HG02610 (cell line): ENCODE measurements at regions not wholly inside any gene's neighbourhood (a gene's known extent, or its start where the extent isn't known, plus 50 kb on each side); places are given as distances from the start of the nearest gene placed in this dataset.
"Not testable (repeated sequence)": the region's sequence is repeated elsewhere in the genome, so short reads cannot be mapped to it uniquely, and the experiment has no call there.

Source experiments
- ATAC-seq: cut with Tn5 transposase; IDR thresholded peaks from one replicate; pipeline ENCODE4 v1.9.1; 2021; ENCODE audit warnings: mild to moderate bottlenecking, moderate library complexity; ENCODE audit not compliant: unreplicated experiment

GRCh38 chr2:167697194-167697593, 550.2 kb downstream of the STK39 start:
- no peak for ATAC-seq

- ATAC-seq = no peak
Measured at GRCh38 chr2:167692936-167693335, 554.5 kb downstream of the STK39 start.

- no peak for ATAC-seq
Measured at GRCh38 chr2:167692191-167692590, 555.2 kb downstream of the STK39 start.

- no peak for ATAC-seq
Measured at GRCh38 chr2:167689444-167689843, 558.0 kb downstream of the STK39 start.

- no peak for ATAC-seq
Measured at GRCh38 chr2:167686691-167687090, 560.7 kb downstream of the STK39 start.

GRCh38 chr2:167681234-167682015, 566.0 kb downstream of the STK39 start:
- no peak for ATAC-seq

- no peak for ATAC-seq
Measured at GRCh38 chr2:167678158-167678557, 569.2 kb downstream of the STK39 start.

- ATAC-seq = no peak
Measured at GRCh38 chr2:167675906-167676305, 571.5 kb downstream of the STK39 start.

GRCh38 chr2:167670588-167670987, 576.8 kb downstream of the STK39 start:
- no peak for ATAC-seq

- ATAC-seq = no peak
Measured at GRCh38 chr2:167653131-167653530, 594.3 kb downstream of the STK39 start.

GRCh38 chr2:167652401-167652800, 595.0 kb downstream of the STK39 start:
- ATAC-seq = no peak

GRCh38 chr2:167651406-167652151, 595.8 kb downstream of the STK39 start:
- ATAC-seq = no peak

GRCh38 chr2:167646557-167646956, 600.8 kb downstream of the STK39 start:
- ATAC-seq = no peak

GRCh38 chr2:167640096-167640495, 607.3 kb downstream of the STK39 start:
- ATAC-seq = no peak

- no peak for ATAC-seq
Measured at GRCh38 chr2:167637741-167638140, 609.7 kb downstream of the STK39 start.

- ATAC-seq = not testable (repeated sequence)
Measured at GRCh38 chr2:167632271-167632670, 615.1 kb downstream of the STK39 start.

- no peak for ATAC-seq
Measured at GRCh38 chr2:167626961-167627360, 620.4 kb downstream of the STK39 start.

GRCh38 chr2:167626301-167626700, 621.1 kb downstream of the STK39 start:
- ATAC-seq = no peak

GRCh38 chr2:167616997-167617396, 630.4 kb downstream of the STK39 start:
- ATAC-seq = no peak

GRCh38 chr2:167613471-167613870, 633.9 kb downstream of the STK39 start:
- ATAC-seq = no peak

GRCh38 chr2:167608487-167608886, 638.9 kb downstream of the STK39 start:
- ATAC-seq = no peak

- ATAC-seq = no peak
Measured at GRCh38 chr2:167607731-167608130, 639.7 kb downstream of the STK39 start.
